ENCODE measurements at regions not wholly inside any gene's neighbourhood (a gene's known extent, or its start where the extent isn't known, plus 50 kb on each side); places are given as distances from the start of the nearest gene placed in this dataset.
"Not testable (repeated sequence)": the region's sequence is repeated elsewhere in the genome, so short reads cannot be mapped to it uniquely, and the experiment has no call there.

- H3K4me2 ChIP-seq (ENCODE audit: low read length): no peak overlapping the region
- H3F3A ChIP-seq (ENCODE audit: control insufficient read depth, insufficient read depth): no peaks in the 10 kb centered on the region
- 0 out of 2 replicates have a peak, but pooled peaks cover 3% of the 10 kb centered on the region for H3K9me2 ChIP-seq (replicated peaks; ENCODE audit: control insufficient read depth, low read length)
- no peaks in the 10 kb centered on the region for H3K27me3 ChIP-seq (ENCODE audit: control insufficient read depth, low read length)
- H3K27ac ChIP-seq (ENCODE audit: low read depth, low read length): no peak overlapping the region
- TF ChIP-seq, protein P1, sequence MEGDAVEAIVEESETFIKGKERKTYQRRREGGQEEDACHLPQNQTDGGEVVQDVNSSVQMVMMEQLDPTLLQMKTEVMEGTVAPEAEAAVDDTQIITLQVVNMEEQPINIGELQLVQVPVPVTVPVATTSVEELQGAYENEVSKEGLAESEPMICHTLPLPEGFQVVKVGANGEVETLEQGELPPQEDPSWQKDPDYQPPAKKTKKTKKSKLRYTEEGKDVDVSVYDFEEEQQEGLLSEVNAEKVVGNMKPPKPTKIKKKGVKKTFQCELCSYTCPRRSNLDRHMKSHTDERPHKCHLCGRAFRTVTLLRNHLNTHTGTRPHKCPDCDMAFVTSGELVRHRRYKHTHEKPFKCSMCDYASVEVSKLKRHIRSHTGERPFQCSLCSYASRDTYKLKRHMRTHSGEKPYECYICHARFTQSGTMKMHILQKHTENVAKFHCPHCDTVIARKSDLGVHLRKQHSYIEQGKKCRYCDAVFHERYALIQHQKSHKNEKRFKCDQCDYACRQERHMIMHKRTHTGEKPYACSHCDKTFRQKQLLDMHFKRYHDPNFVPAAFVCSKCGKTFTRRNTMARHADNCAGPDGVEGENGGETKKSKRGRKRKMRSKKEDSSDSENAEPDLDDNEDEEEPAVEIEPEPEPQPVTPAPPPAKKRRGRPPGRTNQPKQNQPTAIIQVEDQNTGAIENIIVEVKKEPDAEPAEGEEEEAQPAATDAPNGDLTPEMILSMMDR (IDR thresholded peaks at IDR 0.05; ENCODE audit: low read depth, low read length, poor library complexity, severe bottlenecking): no peak
- TF ChIP-seq EZH2phosphoT487 (IDR thresholded peaks at IDR 0.05; ENCODE audit: borderline replicate concordance, low read length): no peak
- no peaks in the 10 kb centered on the region for H3K79me2 ChIP-seq (ENCODE audit: control insufficient read depth, low read length)
- no peaks in the 10 kb centered on the region for H4K20me1 ChIP-seq (ENCODE audit: control insufficient read depth, insufficient read depth, low read depth, low read length)
- H3K9me3 ChIP-seq (ENCODE audit: control insufficient read depth, insufficient read depth, low read length): no peaks in the 10 kb centered on the region
- no peaks in the 10 kb centered on the region for H3K36me3 ChIP-seq (ENCODE audit: control insufficient read depth, low read length)
- H3K4me1 ChIP-seq (ENCODE audit: control insufficient read depth, low read length): no peaks in the 10 kb centered on the region
- H3K4me3 ChIP-seq (ENCODE audit: low read length): no peak overlapping the region
Observed at GRCh38 chr6:121886223-121886830, 450.9 kb downstream of the GJA1 start.

GRCh38 chr6:121887724-121888123 lies 452.3 kb downstream of the GJA1 start:
- Histone ChIP-seq H4K20me1 (ENCODE audit: control insufficient read depth, insufficient read depth, low read depth, low read length) (no peaks in the 10 kb centered on the region), H3K27ac (ENCODE audit: low read depth, low read length) (no peak overlapping the region), H3K27me3 (ENCODE audit: control insufficient read depth, low read length) (no peaks in the 10 kb centered on the region), H3K9me3 (ENCODE audit: control insufficient read depth, insufficient read depth, low read length) (no peaks in the 10 kb centered on the region), H3K9me2 (replicated peaks; ENCODE audit: control insufficient read depth, low read length) (0 out of 2 replicates have a peak, but pooled peaks cover 3% of the 10 kb centered on the region), H3K79me2 (ENCODE audit: control insufficient read depth, low read length) (no peaks in the 10 kb centered on the region), H3K36me3 (ENCODE audit: control insufficient read depth, low read length) (no peaks in the 10 kb centered on the region), H3K4me2 (ENCODE audit: low read length) (no peak overlapping the region), H3F3A (ENCODE audit: control insufficient read depth, insufficient read depth) (no peaks in the 10 kb centered on the region), H3K4me3 (ENCODE audit: low read length) (no peak overlapping the region), H3K4me1 (ENCODE audit: control insufficient read depth, low read length) (no peaks in the 10 kb centered on the region)
- TF ChIP-seq EZH2phosphoT487 (IDR thresholded peaks at IDR 0.05; ENCODE audit: borderline replicate concordance, low read length): no peak

- Histone ChIP-seq H3K27me3 (ENCODE audit: control insufficient read depth, low read length) (no peaks in the 10 kb centered on the region), H3K9me2 (replicated peaks; ENCODE audit: control insufficient read depth, low read length) (0 out of 2 replicates have a peak, but pooled peaks cover 3% of the 10 kb centered on the region), H4K20me1 (ENCODE audit: control insufficient read depth, insufficient read depth, low read depth, low read length) (no peaks in the 10 kb centered on the region), H3F3A (ENCODE audit: control insufficient read depth, insufficient read depth) (no peaks in the 10 kb centered on the region), H3K9me3 (ENCODE audit: control insufficient read depth, insufficient read depth, low read length) (no peaks in the 10 kb centered on the region), H3K4me3 (ENCODE audit: low read length) (no peak overlapping the region), H3K4me1 (ENCODE audit: control insufficient read depth, low read length) (no peaks in the 10 kb centered on the region), H3K4me2 (ENCODE audit: low read length) (no peak overlapping the region), H3K27ac (ENCODE audit: low read depth, low read length) (no peak overlapping the region), H3K36me3 (ENCODE audit: control insufficient read depth, low read length) (no peaks in the 10 kb centered on the region), H3K79me2 (ENCODE audit: control insufficient read depth, low read length) (no peaks in the 10 kb centered on the region)
- TF ChIP-seq, protein P1 (IDR thresholded peaks at IDR 0.05; ENCODE audit: low read depth, low read length, poor library complexity, severe bottlenecking): no peak
- TF ChIP-seq EZH2phosphoT487 (IDR thresholded peaks at IDR 0.05; ENCODE audit: borderline replicate concordance, low read length): no peak
Observed at GRCh38 chr6:121890307-121890910, 455.0 kb downstream of the GJA1 start.

DNA sequence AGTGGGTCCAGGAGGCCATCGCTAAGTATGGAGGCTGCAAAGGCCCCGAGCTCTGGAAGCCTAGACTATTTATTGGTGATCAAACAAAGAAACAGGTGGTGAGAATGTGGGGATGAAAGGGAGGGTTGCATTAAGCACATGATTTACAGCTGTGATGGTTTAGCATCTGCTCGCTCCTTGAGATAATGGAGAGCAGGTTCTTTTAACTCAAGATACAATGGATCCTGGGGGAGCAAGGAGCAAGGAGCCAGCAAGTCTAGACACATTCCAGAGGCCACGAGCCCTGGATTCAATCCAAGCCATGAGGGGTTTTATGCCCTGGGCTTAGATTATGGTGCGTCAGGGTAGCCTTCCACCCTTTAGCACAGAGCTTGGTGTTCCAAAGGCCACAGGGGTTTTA lies 460.3 kb downstream of the GJA1 start:
- H3K36me3 ChIP-seq (ENCODE audit: control insufficient read depth, low read length); H3K4me2 ChIP-seq (ENCODE audit: low read length); H3K4me3 ChIP-seq (ENCODE audit: low read length); H3K79me2 ChIP-seq (ENCODE audit: control insufficient read depth, low read length); H3K27ac ChIP-seq (ENCODE audit: low read depth, low read length); H3K9me2 ChIP-seq (replicated peaks; ENCODE audit: control insufficient read depth, low read length); H3K4me1 ChIP-seq (ENCODE audit: control insufficient read depth, low read length); H3K9me3 ChIP-seq (ENCODE audit: control insufficient read depth, insufficient read depth, low read length); H3F3A ChIP-seq (ENCODE audit: control insufficient read depth, insufficient read depth); H4K20me1 ChIP-seq (ENCODE audit: control insufficient read depth, insufficient read depth, low read depth, low read length); H3K27me3 ChIP-seq (ENCODE audit: control insufficient read depth, low read length): not testable (repeated sequence)

All from DOHH2 (cell line).